ENCODE measurements at regions not wholly inside any gene's neighbourhood (a gene's known extent, or its start where the extent isn't known, plus 50 kb on each side); places are given as distances from the start of the nearest gene placed in this dataset.

DNA sequence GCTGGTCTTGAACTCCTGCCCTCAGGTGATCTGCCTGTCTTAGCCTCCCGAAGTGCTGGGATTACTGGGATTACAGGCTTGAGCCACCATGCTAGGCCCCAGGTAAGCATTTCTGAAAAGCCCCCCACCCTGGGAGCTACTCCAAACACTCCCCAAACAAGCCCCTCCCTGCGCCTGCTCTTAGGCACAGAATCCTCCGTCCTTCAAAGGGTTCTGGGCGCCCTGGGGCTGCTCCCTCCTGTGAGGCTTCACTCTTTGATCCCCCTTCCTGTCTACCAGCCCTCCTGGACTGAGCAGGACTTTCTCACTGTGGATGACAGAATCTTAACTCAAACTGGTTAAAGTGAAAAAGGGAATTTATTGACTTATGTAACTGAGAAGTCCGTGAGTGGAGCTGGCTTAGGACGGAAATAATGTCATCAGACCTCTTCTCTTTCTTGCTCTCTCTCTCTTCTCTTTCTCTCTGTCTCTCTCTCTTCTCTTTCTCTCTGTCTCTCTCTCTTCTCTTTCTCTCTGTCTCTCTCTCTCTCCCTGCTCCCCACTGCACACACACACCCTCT lies 66.9 kb upstream of the CLMN start:
- TF ChIP-seq POLR2A (IDR thresholded peaks at IDR 0.05), result no peak
- TF ChIP-seq, protein P1, sequence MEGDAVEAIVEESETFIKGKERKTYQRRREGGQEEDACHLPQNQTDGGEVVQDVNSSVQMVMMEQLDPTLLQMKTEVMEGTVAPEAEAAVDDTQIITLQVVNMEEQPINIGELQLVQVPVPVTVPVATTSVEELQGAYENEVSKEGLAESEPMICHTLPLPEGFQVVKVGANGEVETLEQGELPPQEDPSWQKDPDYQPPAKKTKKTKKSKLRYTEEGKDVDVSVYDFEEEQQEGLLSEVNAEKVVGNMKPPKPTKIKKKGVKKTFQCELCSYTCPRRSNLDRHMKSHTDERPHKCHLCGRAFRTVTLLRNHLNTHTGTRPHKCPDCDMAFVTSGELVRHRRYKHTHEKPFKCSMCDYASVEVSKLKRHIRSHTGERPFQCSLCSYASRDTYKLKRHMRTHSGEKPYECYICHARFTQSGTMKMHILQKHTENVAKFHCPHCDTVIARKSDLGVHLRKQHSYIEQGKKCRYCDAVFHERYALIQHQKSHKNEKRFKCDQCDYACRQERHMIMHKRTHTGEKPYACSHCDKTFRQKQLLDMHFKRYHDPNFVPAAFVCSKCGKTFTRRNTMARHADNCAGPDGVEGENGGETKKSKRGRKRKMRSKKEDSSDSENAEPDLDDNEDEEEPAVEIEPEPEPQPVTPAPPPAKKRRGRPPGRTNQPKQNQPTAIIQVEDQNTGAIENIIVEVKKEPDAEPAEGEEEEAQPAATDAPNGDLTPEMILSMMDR (IDR thresholded peaks at IDR 0.05 in 4 of 5, conservative IDR thresholded peaks at IDR 0.05 in 1 of 5), result no peak
